NCI-H1694 treated with DMSO at 0.1 percent for 48 hours (cell line): ENCODE measurements at regions not wholly inside any gene's neighbourhood (a gene's known extent, or its start where the extent isn't known, plus 50 kb on each side); places are given as distances from the start of the nearest gene placed in this dataset.
"Not testable (repeated sequence)": the region's sequence is repeated elsewhere in the genome, so short reads cannot be mapped to it uniquely, and the experiment has no call there.

Source experiments
- DNase-seq: peaks from one replicate; lab custom pipeline; 2025; lab: John Stamatoyannopoulos, UW

DNA sequence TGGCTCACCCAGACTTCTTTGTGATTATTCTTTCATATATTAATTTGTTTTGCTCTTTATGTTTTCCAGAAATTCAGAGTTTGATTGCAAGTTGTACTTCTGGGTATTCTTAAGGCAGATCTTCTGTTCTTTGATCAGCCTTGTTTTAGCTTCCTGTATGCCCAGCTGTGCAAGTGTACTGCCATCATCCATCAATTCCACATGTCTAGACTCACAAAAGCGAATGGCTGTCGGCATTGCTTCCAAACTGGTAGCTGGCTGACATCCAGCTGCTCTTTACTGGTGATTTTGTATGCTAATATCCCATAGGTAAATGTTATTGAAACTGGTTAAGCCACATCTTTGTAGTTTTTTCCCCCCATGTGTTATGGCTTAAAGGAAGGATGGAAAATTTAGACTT is 1084.8 kb upstream of the CITED2 start:
- DNase-seq: no peak

DNA sequence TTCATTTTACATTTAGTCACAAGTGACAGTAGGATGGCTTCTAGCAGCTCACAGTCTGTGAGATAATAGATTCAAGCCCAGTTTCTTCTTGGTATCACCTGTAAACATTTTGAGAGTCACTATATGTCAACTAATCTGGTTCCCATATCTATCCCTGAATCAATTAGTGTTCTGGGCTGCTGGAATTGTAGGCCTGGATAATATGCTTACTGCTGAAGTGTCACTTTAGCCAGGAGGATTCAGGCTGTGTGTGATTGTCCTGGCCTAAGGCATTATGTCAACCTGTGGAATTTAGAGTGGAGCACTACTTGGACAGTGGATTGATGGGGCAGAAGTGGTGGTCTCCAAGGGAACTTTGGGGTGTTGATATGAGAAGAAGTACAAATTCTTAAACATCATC is 1071.8 kb upstream of the CITED2 start:
- no peak for DNase-seq

- DNase-seq: no peak
Measured at GRCh38 chr6:140445474-140446004, 1071.1 kb upstream of the CITED2 start.

GRCh38 chr6:140443112-140443511 is 1068.7 kb upstream of the CITED2 start:
- DNase-seq: not testable (repeated sequence)

- DNase-seq: no peak
Measured at GRCh38 chr6:140441256-140441655, 1066.8 kb upstream of the CITED2 start.

- no peak for DNase-seq
Measured at GRCh38 chr6:140440223-140440835, 1065.9 kb upstream of the CITED2 start.

GRCh38 chr6:140438346-140438735 is 1063.9 kb upstream of the CITED2 start:
- DNase-seq: no peak

- DNase-seq: no peak
Measured at GRCh38 chr6:140437619-140438345, 1063.3 kb upstream of the CITED2 start.

GRCh38 chr6:140436023-140436811 is 1061.8 kb upstream of the CITED2 start:
- no peak for DNase-seq

GRCh38 chr6:140434761-140435160 is 1060.3 kb upstream of the CITED2 start:
- no peak for DNase-seq

DNA sequence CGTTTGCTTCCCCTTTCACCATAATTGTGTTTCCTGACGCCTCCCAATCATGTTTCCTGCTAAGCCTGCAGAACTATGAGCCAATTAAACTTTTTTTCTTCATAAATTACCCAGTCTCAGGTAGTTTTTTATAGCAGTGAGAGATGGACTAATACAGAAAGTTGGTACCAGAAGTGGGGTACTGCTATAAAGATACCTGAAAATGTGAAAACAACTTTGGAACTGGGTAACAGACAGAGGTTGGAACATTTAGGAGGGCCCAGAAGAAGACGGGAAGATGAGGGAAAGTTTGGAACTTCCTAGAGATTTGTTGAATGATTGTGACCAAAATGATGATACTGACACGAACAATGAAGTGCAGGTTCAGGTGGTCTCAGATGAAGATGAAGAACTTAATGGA is 1058.6 kb upstream of the CITED2 start:
- DNase-seq: no peak

DNA sequence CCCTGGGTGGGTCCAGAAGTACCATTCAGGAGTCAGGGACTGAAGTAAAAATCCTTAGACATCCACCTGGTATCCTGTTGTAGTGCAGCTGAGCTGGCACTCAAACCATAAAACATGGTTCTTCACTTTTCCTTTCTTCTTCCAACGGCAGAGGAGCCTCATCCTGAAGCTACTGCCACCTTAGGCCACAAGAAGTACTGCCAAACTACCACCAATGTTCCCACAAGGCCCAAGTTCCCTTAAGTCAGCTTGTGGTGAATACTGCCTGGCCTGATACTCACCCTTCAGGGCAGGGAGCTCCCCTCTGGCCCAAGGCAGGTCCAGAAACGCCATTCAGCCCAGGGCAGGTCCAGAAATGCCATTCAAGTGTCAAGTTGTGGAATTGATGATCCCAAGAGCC is 1053.4 kb upstream of the CITED2 start:
- no peak for DNase-seq

- DNase-seq: no peak
Measured at GRCh38 chr6:140414966-140415620, 1040.6 kb upstream of the CITED2 start.

- DNase-seq: no peak
Measured at GRCh38 chr6:140403020-140403419, 1028.6 kb upstream of the CITED2 start.

DNA sequence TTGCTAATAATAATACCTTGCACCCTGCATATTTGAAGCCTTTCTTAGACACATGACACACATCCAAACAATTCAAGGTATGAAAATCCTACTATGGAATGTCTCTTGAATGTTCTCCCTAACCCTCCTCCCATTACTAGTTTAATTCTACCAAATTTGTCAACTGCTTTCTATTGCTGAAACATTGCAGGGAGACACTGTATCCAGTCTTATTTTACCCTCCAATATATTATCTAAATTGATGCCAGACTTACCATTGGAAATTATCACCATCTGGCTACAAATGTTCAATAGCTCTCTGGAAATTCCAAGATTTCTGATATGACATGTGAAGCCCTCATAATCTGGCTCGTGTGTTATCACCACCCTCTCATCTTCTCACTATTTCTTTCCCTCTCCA is 1027.3 kb upstream of the CITED2 start:
- DNase-seq: no peak

DNA sequence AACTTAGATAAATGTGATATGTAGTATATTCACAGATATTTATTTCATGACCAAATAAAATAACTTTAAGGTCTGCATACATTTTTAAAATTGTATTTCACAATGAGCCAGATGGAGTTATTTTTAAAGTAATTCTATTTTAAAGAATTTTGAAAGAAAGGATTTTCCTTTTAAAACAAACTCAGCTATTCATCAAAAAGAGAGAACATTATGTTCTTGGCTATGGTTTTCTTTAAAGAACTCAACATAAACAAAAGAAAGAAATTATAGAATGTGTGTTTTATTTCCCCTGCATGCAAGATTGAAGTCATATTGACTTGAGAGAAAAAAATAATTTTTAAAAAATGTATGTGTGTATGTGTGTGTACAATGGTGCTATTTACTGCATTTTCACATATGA is 1023.6 kb upstream of the CITED2 start:
- no peak for DNase-seq

GRCh38 chr6:140397106-140397505 is 1022.7 kb upstream of the CITED2 start:
- DNase-seq: no peak

- DNase-seq: no peak
Measured at GRCh38 chr6:140393665-140394540, 1019.5 kb upstream of the CITED2 start.

DNA sequence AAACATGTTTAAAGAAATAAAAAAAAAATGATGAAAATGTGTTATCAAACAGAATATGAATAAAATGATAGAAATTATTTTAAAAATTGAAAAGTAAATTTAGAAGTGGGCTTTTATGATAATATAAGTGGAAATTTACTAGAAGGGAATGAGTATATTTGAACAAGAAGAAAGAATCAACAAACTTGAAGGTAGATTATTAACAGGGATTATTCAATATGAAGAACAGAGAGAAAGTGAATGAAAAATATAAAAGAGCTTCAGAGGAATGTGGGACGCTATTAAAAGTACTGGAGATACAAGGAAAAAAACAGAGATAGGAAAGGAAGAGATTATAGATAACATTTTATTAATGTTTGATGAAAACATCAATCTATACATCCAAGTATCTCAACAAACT is 1014.4 kb upstream of the CITED2 start:
- no peak for DNase-seq

- no peak for DNase-seq
Measured at GRCh38 chr6:140388192-140388802, 1013.8 kb upstream of the CITED2 start.

DNA sequence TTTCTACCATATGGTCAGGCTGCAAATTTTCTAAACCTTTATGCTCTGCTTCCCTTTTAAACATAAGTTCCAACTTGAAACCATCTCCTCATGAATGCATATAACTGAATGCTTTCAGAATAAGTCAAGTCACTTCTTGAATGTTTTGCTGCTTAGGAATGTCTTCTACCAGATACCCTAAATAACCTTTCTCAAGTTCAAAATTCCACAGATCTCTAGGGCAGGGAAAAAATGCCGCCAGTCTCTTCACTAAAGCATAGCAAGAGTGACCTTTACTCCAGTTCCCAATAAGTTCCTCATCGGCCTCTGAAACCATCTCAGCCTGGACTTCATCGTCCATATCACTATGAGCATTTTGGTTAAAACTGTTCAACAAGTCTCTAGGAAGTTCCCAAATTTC is 1011.2 kb upstream of the CITED2 start:
- DNase-seq: no peak
